Keratinocyte (primary cell): ENCODE measurements at regions not wholly inside any gene's neighbourhood (a gene's known extent, or its start where the extent isn't known, plus 50 kb on each side); places are given as distances from the start of the nearest gene placed in this dataset.

Source experiments
- CTCF ChIP-seq, 3 experiments: IDR thresholded peaks in 1 of 3; conservative IDR thresholded peaks in 1 of 3; optimal IDR thresholded peaks in 1 of 3; 2 replicates in 2 of 3; 3 replicates in 1 of 3; pipeline versions ENCODE3 to v1.5.1; 2011; ENCODE audit warnings: low read length in 3 of 3, mild to moderate bottlenecking in 3 of 3, moderate library complexity in 2 of 3, control low read depth in 1 of 3, inconsistent platforms in 1 of 3; ENCODE audit not compliant: insufficient read depth in 2 of 3; ENCODE audit errors: extremely low read depth in 1 of 3
- EZH2 ChIP-seq: IDR thresholded peaks from one replicate; pipeline ENCODE4 v1.6.1; 2012; ENCODE audit warnings: inconsistent platforms, mild to moderate bottlenecking, low read length, moderate library complexity

- TF ChIP-seq CTCF (optimal IDR thresholded peaks at IDR 0.05 in 1 of 3, IDR thresholded peaks at IDR 0.05 in 1 of 3, conservative IDR thresholded peaks at IDR 0.05 in 1 of 3; ENCODE audit: extremely low read depth in 1 of 3, insufficient read depth in 2 of 3, low read length in 3 of 3) (no peak), EZH2 (no peak)
Measured at GRCh38 chr3:88509582-88509981, 359.8 kb downstream of the C3orf38 start.
